ENCODE measurements at regions not wholly inside any gene's neighbourhood (a gene's known extent, or its start where the extent isn't known, plus 50 kb on each side); places are given as distances from the start of the nearest gene placed in this dataset.

DNA sequence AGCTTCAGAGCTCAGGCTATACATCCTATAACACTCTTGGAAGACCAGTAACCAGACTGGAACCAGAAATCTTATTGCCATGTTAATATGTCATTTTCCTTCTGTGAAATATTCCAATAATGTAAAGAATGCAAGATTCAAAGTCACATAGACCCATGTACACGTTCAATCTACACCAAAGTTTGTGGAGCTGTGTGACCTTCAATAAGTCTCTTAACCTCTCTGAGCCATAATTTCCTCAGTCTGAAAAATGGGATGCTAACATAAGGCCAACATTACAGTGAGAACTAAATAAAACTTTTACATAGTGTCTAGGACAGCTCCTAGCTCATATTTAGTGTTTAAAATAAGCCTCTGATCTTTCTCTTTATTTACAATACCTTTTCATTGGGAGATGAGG, 70.4 kb downstream of the ARRDC3 start:
- TF ChIP-seq, protein P1, sequence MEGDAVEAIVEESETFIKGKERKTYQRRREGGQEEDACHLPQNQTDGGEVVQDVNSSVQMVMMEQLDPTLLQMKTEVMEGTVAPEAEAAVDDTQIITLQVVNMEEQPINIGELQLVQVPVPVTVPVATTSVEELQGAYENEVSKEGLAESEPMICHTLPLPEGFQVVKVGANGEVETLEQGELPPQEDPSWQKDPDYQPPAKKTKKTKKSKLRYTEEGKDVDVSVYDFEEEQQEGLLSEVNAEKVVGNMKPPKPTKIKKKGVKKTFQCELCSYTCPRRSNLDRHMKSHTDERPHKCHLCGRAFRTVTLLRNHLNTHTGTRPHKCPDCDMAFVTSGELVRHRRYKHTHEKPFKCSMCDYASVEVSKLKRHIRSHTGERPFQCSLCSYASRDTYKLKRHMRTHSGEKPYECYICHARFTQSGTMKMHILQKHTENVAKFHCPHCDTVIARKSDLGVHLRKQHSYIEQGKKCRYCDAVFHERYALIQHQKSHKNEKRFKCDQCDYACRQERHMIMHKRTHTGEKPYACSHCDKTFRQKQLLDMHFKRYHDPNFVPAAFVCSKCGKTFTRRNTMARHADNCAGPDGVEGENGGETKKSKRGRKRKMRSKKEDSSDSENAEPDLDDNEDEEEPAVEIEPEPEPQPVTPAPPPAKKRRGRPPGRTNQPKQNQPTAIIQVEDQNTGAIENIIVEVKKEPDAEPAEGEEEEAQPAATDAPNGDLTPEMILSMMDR (optimal IDR thresholded peaks at IDR 0.05 in 1 of 3, IDR thresholded peaks at IDR 0.05 in 1 of 3, conservative IDR thresholded peaks at IDR 0.05 in 1 of 3; ENCODE audit: extremely low read depth in 1 of 3, insufficient read depth in 2 of 3, low read length in 3 of 3): no peak
- TF ChIP-seq EZH2 (IDR thresholded peaks at IDR 0.05; ENCODE audit: low read length): no peak
